AG04449 (cell line): ENCODE measurements at regions not wholly inside any gene's neighbourhood (a gene's known extent, or its start where the extent isn't known, plus 50 kb on each side); places are given as distances from the start of the nearest gene placed in this dataset.

ENCODE experiments used
- CTCF ChIA-PET: fragments of 350-600 bp; formaldehyde crosslinking; extraction: SDS; loops from one replicate; lab custom pipeline; 2021; ENCODE audit warnings: antibody characterized with exemption; lab: Yijun Ruan, JAX
- POLR2A ChIA-PET: fragments of 400-600, 350-600 bp; formaldehyde crosslinking; extraction: SDS; loops from one replicate; lab custom pipeline; 2020; ENCODE audit warnings: antibody characterized with exemption, inconsistent platforms; lab: Yijun Ruan, JAX
- DNase-seq: peaks from one replicate; pipeline ENCODE4 v3.0.0-alpha.2; 2010; ENCODE audit warnings: low read depth, low spot score
- H3K4me3 ChIP-seq: 2 replicates; pipeline ENCODE4 v1.5.1; 2011; ENCODE audit warnings: low read depth, mild to moderate bottlenecking, control low read depth, low read length
- CTCF ChIP-seq: IDR thresholded peaks from one replicate; pipeline ENCODE4 v1.5.1; 2011; ENCODE audit warnings: mild to moderate bottlenecking, moderate library complexity, low read length, control low read depth, inconsistent platforms; ENCODE audit not compliant: insufficient read depth; ENCODE audit errors: missing control alignments

GRCh38 chr10:20707251-20707650 lies 189.9 kb downstream of the NEBL start:
- TF ChIP-seq CTCF, result no peak
- no peak for DNase-seq
- CTCF ChIA-PET, result no interaction called here
- POLR2A ChIA-PET, result no interaction called here
- H3K4me3 ChIP-seq, result no peak overlapping the region

- no peak overlapping the region for H3K4me3 ChIP-seq
- no peak for DNase-seq
- POLR2A ChIA-PET, result no interaction called here
- CTCF ChIA-PET, result no interaction called here
- TF ChIP-seq CTCF, result no peak
Measured at GRCh38 chr10:20698837-20699236, 198.3 kb downstream of the NEBL start.

GRCh38 chr10:20694296-20694695 lies 202.8 kb downstream of the NEBL start:
- no peak for TF ChIP-seq CTCF
- ChIA-PET POLR2A (no interaction called here), CTCF (no interaction called here)
- no peak overlapping the region for H3K4me3 ChIP-seq
- no peak for DNase-seq

GRCh38 chr10:20688797-20689544 lies 208.1 kb downstream of the NEBL start:
- DNase-seq, result no peak
- no peak for TF ChIP-seq CTCF
- POLR2A ChIA-PET, result no interaction called here
- CTCF ChIA-PET, result no interaction called here
- H3K4me3 ChIP-seq, result no peak overlapping the region

GRCh38 chr10:20686015-20686635 lies 211.0 kb downstream of the NEBL start:
- no peak for TF ChIP-seq CTCF
- POLR2A ChIA-PET, result no interaction called here
- DNase-seq, result no peak
- CTCF ChIA-PET, result no interaction called here
- H3K4me3 ChIP-seq, result no peak overlapping the region

- no peak overlapping the region for H3K4me3 ChIP-seq
- TF ChIP-seq CTCF, result no peak
- DNase-seq, result no peak
- POLR2A ChIA-PET, result no interaction called here
- CTCF ChIA-PET, result no interaction called here
Measured at GRCh38 chr10:20685462-20685861, 211.6 kb downstream of the NEBL start.
